ENCODE measurements at regions not wholly inside any gene's neighbourhood (a gene's known extent, or its start where the extent isn't known, plus 50 kb on each side); places are given as distances from the start of the nearest gene placed in this dataset.
"Not testable (repeated sequence)": the region's sequence is repeated elsewhere in the genome, so short reads cannot be mapped to it uniquely, and the experiment has no call there.

DNA sequence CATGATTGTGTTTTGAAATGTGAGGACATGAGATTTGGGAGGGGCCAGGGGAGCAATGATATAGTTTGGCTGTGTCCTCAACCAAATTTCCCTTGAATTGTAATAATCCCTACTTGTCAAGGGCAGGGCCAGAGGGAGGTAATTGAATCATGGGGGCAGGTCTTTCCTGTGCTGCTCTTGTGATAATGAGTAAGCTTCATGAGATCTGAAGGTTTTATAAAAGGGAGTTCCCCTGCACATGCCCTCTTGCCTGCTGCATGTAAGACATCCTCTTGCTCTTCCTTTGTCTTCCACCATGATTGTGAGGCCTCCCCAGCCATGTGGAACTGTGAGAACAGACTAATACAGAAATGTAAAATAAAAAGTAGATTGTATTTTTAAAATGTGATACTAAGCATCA lies 1294.9 kb downstream of the ADGRL3 start:
- Mint-ChIP-seq H3K36me3 (ENCODE audit: insufficient read depth, unreplicated experiment) (no peaks in the 10 kb centered on the region), H3K4me1 (ENCODE audit: insufficient read depth, unreplicated experiment) (peaks cover 4% of the 10 kb centered on the region), H3K4me3 (ENCODE audit: unreplicated experiment) (no peak overlapping the region), H3K27me3 (ENCODE audit: insufficient read depth, unreplicated experiment) (no peaks in the 10 kb centered on the region), H3K9me3 (ENCODE audit: unreplicated experiment) (no peaks in the 10 kb centered on the region), H3K27ac (ENCODE audit: low read depth, unreplicated experiment) (no peak overlapping the region)
- DNase-seq (ENCODE audit: unreplicated experiment) = no peak
- no TSS peak for BruUV-seq (replicated peaks)
- ChIA-PET POLR2A (no interaction called here), CTCF (no interaction called here)
- intact Hi-C loops (cut with micrococcal nuclease) = no loop called here
- TF ChIP-seq, protein P1, sequence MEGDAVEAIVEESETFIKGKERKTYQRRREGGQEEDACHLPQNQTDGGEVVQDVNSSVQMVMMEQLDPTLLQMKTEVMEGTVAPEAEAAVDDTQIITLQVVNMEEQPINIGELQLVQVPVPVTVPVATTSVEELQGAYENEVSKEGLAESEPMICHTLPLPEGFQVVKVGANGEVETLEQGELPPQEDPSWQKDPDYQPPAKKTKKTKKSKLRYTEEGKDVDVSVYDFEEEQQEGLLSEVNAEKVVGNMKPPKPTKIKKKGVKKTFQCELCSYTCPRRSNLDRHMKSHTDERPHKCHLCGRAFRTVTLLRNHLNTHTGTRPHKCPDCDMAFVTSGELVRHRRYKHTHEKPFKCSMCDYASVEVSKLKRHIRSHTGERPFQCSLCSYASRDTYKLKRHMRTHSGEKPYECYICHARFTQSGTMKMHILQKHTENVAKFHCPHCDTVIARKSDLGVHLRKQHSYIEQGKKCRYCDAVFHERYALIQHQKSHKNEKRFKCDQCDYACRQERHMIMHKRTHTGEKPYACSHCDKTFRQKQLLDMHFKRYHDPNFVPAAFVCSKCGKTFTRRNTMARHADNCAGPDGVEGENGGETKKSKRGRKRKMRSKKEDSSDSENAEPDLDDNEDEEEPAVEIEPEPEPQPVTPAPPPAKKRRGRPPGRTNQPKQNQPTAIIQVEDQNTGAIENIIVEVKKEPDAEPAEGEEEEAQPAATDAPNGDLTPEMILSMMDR (IDR thresholded peaks at IDR 0.05; ENCODE audit: unreplicated experiment) = no peak

DNA sequence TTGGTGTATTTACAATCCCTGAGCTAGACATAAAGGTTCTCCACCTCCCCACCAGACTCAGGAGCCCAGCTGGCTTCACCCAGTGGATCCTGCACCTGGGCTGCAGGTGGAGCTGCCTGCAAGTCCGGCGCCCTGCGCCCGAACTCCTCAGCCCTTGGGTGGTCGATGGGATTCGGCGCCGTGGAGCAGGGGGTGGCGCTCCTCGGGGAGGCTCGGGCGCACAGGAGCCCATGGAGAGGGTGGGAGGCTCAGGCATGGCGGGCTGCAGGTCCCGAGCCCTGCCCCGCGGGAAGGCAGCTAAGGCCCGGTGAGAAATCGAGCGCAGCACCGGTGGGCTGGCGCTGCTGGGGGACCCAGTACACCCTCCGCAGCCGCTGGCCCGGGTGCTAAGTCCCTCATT lies 1291.6 kb downstream of the ADGRL3 start:
- H3K27me3 Mint-ChIP-seq (ENCODE audit: insufficient read depth, unreplicated experiment); DNase-seq (ENCODE audit: unreplicated experiment); BruUV-seq (replicated peaks); intact Hi-C loops (cut with micrococcal nuclease); H3K9me3 Mint-ChIP-seq (ENCODE audit: unreplicated experiment); H3K27ac Mint-ChIP-seq (ENCODE audit: low read depth, unreplicated experiment); H3K36me3 Mint-ChIP-seq (ENCODE audit: insufficient read depth, unreplicated experiment); H3K4me1 Mint-ChIP-seq (ENCODE audit: insufficient read depth, unreplicated experiment); H3K4me3 Mint-ChIP-seq (ENCODE audit: unreplicated experiment); POLR2A ChIA-PET: not testable (repeated sequence)
- CTCF ChIA-PET = interaction anchor here (0.6 kb wide), 1 partner anchor 166 kb away, joined by 3 read pairs; no protein-coding TSS in a partner anchor

DNA sequence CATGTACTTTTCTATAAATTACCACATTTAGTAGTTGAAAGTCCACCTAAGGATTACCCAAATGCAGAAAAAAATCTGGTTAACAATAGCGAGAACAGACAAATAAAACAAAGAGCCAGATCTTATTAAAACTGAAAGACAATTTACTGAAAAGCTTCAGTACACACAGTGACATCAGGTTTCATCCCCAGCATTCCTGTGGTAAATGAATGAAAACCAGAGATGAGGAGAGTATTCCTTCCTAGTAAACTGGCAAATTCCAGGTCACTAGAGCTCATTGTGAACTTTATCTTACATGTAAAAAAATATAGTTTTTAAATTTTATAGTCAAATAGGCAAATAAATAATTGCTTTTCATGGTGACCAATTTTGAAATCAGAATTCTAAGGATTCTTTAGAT lies 1290.5 kb downstream of the ADGRL3 start:
- no peaks in the 10 kb centered on the region for H3K27me3 Mint-ChIP-seq (ENCODE audit: insufficient read depth, unreplicated experiment)
- POLR2A ChIA-PET = no interaction called here
- CTCF ChIA-PET = interaction anchor here (0.6 to 0.7 kb wide), 3 partner anchors 22 to 169 kb away, joined by 3 to 4 read pairs (median 3); no protein-coding TSS in a partner anchor
- TF ChIP-seq, protein P1 (IDR thresholded peaks at IDR 0.05; ENCODE audit: unreplicated experiment) = no peak
- H3K9me3 Mint-ChIP-seq (ENCODE audit: unreplicated experiment) = no peaks in the 10 kb centered on the region
- no peaks in the 10 kb centered on the region for H3K36me3 Mint-ChIP-seq (ENCODE audit: insufficient read depth, unreplicated experiment)
- no peak for DNase-seq (ENCODE audit: unreplicated experiment)
- no peak overlapping the region for H3K27ac Mint-ChIP-seq (ENCODE audit: low read depth, unreplicated experiment)
- peaks cover 4% of the 10 kb centered on the region for H3K4me1 Mint-ChIP-seq (ENCODE audit: insufficient read depth, unreplicated experiment)
- H3K4me3 Mint-ChIP-seq (ENCODE audit: unreplicated experiment) = no peak overlapping the region
- intact Hi-C loops (cut with micrococcal nuclease) = no loop called here
- no TSS peak for BruUV-seq (replicated peaks)

DNA sequence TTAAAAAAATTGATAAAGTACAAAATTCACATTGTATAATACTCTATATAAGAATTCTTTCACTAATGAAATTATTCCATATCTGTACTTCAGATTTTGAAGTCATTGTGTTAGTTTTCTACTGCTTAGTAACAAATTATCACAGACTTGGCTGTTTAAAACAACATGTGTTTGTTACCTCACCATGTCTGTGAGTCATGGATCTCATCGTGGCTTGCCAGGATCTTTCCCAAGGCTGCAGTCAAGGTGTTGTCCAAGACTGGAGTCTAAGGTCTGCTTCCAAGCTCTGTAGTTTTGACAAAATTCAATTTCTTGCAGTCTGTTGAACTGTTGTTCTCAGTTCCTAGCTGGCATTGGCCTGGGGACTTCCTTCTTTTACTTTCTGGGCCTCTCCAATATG lies 1286.9 kb downstream of the ADGRL3 start:
- Mint-ChIP-seq H3K9me3 (ENCODE audit: unreplicated experiment) (no peaks in the 10 kb centered on the region), H3K27ac (ENCODE audit: low read depth, unreplicated experiment) (no peak overlapping the region), H3K36me3 (ENCODE audit: insufficient read depth, unreplicated experiment) (no peaks in the 10 kb centered on the region), H3K4me3 (ENCODE audit: unreplicated experiment) (no peak overlapping the region), H3K27me3 (ENCODE audit: insufficient read depth, unreplicated experiment) (no peaks in the 10 kb centered on the region), H3K4me1 (ENCODE audit: insufficient read depth, unreplicated experiment) (no peaks in the 10 kb centered on the region)
- CTCF ChIA-PET = no interaction called here
- TF ChIP-seq, protein P1 (IDR thresholded peaks at IDR 0.05; ENCODE audit: unreplicated experiment) = no peak
- POLR2A ChIA-PET = no interaction called here
- peak; percentile 68 for DNase-seq (ENCODE audit: unreplicated experiment)
- BruUV-seq (replicated peaks) = no TSS peak
- intact Hi-C loops (cut with micrococcal nuclease) = no loop called here

DNA sequence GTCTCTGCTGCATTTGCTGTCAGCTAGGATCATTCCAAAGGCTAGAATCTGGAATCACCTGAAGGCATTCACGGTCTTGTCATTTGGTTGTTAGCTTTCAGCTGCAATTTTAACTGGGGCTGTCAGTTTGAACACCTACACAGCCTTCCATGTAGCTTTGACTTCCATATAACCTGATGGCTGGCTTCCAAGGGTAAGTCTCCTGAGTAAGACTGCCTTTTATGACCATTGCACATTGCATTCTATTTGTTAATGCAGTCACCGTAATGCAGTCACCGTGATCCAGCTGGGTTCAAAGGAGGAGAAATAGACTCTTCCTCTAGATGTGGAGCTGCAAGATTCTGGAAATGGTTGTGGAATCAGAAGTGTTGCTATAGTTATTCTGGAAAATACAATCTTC lies 1284.2 kb downstream of the ADGRL3 start:
- CTCF ChIA-PET = interaction anchor here (0.5 kb wide), 1 partner anchor 219 kb away, joined by 3 read pairs; no protein-coding TSS in a partner anchor
- no peaks in the 10 kb centered on the region for H3K27me3 Mint-ChIP-seq (ENCODE audit: insufficient read depth, unreplicated experiment)
- H3K36me3 Mint-ChIP-seq (ENCODE audit: insufficient read depth, unreplicated experiment) = no peaks in the 10 kb centered on the region
- DNase-seq (ENCODE audit: unreplicated experiment) = no peak
- intact Hi-C loops (cut with micrococcal nuclease) = no loop called here
- BruUV-seq (replicated peaks) = no TSS peak
- H3K4me3 Mint-ChIP-seq (ENCODE audit: unreplicated experiment) = no peak overlapping the region
- TF ChIP-seq, protein P1 (IDR thresholded peaks at IDR 0.05; ENCODE audit: unreplicated experiment) = no peak
- POLR2A ChIA-PET = interaction anchor here (0.6 kb wide), 1 partner anchor 123 kb away, joined by 4 read pairs; no protein-coding TSS in a partner anchor
- no peak overlapping the region for H3K27ac Mint-ChIP-seq (ENCODE audit: low read depth, unreplicated experiment)
- H3K4me1 Mint-ChIP-seq (ENCODE audit: insufficient read depth, unreplicated experiment) = peaks cover 5% of the 10 kb centered on the region
- no peaks in the 10 kb centered on the region for H3K9me3 Mint-ChIP-seq (ENCODE audit: unreplicated experiment)

Data from MCF 10A (cell line).